ENCODE measurements at regions not wholly inside any gene's neighbourhood (a gene's known extent, or its start where the extent isn't known, plus 50 kb on each side); places are given as distances from the start of the nearest gene placed in this dataset.

DNA sequence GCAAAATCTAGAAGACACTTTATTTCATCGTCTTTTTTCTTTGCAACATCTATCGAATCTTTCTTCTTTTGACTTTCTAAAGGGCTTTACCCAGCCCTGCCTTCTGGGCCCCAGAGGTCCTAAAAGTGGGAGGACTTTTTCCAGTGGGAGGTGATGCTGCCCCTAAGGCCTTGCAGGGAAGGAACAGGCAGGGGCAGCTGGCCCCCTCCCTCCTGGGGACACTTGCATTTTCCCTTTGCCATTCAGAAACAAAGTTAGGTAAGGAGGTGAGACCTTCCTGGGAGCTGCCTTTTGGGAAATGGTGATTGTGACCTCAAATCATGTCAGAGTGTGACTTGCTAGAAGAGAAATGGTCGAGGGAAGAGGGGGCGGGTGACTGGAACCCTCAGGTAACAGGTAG lies 132.7 kb downstream of the GLI2 start:
- ATAC-seq (no peak), DNase-seq (no peak)
- Mint-ChIP-seq H3K36me3 (ENCODE audit: insufficient read depth) (no peaks in the 10 kb centered on the region), H3K4me3 (no peak overlapping the region), H3K4me1 (ENCODE audit: low read depth) (no peaks in the 10 kb centered on the region), H3K9me3 (no peaks in the 10 kb centered on the region), H3K27me3 (ENCODE audit: low read depth) (peaks cover 34% of the 10 kb centered on the region)

DNA sequence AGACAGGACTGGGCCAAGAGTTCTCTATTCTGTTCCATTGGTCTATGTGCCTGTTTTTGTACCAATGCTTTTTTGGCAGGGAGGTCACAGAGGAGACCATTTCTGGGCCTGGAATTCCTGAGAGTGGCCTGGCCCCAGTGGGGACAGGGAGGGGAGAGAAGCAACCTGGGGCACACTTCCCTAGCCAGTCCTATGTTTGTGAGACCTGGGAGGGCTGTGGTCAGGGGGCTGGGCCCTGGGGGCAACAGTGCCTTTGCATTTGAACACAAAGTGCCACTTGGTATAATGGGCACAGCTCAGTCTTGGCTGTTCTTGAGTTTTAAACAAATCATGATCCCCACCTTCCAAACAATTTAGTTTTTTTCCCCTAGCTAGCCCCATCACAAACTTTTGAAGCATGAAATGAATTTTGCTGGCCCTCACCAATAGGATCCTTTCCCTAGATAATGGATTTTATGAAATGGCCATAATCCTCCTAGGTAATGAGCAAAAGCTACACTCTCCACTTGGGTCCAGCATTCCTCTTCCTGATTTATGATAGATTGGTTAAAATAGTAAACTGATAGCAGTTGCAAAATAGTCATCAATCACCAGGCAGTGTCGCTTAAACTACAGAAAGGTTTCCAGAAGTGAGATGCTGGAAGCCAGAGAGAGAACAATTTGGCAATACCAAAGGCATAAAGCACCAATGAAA lies 133.5 kb downstream of the GLI2 start:
- ATAC-seq (no peak), DNase-seq (no peak)
- H3K27me3 Mint-ChIP-seq (ENCODE audit: low read depth), result peaks cover 34% of the 10 kb centered on the region
- no peaks in the 10 kb centered on the region for H3K9me3 Mint-ChIP-seq
- no peaks in the 10 kb centered on the region for H3K36me3 Mint-ChIP-seq (ENCODE audit: insufficient read depth)
- H3K4me3 Mint-ChIP-seq, result no peak overlapping the region
- H3K4me1 Mint-ChIP-seq (ENCODE audit: low read depth), result no peaks in the 10 kb centered on the region

DNA sequence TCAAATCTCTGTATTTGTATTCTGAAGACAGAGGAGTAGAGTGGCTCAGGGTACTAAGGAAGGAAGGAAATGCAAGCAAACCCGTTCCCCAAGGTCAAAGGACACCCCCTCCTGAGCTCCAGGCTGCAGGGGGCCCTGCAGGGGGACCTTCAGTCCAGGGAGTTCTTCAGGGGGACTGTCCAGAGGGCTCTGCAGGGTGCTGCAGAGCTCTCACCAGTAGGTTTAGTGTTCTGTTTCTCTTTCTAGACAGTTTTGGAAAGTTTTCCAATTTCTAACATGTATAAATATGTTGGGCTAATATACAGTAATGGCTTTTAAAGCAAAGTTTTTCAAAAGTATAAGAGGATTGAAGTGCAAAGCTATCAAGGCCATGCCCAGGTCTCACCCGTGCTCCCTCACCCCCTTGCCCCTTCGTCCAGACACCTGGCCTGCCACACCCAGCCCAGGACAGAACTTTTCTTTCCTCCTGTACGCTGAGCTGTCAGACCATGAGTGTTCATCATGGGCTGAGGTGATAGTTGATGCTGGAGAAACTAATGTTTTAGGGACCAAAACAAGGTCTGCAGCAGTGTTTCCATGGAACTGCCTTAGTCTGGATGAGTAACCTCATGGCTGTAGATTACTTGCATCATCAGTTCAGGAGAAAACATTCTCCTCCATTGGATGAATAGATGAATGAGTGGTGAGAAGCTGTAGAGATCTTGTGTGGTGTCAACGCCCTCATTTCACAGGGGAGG lies 134.2 kb downstream of the GLI2 start:
- no peaks in the 10 kb centered on the region for H3K4me1 Mint-ChIP-seq (ENCODE audit: low read depth)
- peaks cover 34% of the 10 kb centered on the region for H3K27me3 Mint-ChIP-seq (ENCODE audit: low read depth)
- no peaks in the 10 kb centered on the region for H3K9me3 Mint-ChIP-seq
- ATAC-seq (no peak), DNase-seq (no peak)
- no peak overlapping the region for H3K4me3 Mint-ChIP-seq
- H3K36me3 Mint-ChIP-seq (ENCODE audit: insufficient read depth), result no peaks in the 10 kb centered on the region

- Mint-ChIP-seq H3K27me3 (ENCODE audit: low read depth) (peaks cover 34% of the 10 kb centered on the region), H3K36me3 (ENCODE audit: insufficient read depth) (no peaks in the 10 kb centered on the region), H3K4me1 (ENCODE audit: low read depth) (no peaks in the 10 kb centered on the region), H3K9me3 (no peaks in the 10 kb centered on the region), H3K4me3 (no peak overlapping the region)
- ATAC-seq (no peak), DNase-seq (no peak)
Observed at GRCh38 chr2:120870467-120870788, 134.8 kb downstream of the GLI2 start.

DNA sequence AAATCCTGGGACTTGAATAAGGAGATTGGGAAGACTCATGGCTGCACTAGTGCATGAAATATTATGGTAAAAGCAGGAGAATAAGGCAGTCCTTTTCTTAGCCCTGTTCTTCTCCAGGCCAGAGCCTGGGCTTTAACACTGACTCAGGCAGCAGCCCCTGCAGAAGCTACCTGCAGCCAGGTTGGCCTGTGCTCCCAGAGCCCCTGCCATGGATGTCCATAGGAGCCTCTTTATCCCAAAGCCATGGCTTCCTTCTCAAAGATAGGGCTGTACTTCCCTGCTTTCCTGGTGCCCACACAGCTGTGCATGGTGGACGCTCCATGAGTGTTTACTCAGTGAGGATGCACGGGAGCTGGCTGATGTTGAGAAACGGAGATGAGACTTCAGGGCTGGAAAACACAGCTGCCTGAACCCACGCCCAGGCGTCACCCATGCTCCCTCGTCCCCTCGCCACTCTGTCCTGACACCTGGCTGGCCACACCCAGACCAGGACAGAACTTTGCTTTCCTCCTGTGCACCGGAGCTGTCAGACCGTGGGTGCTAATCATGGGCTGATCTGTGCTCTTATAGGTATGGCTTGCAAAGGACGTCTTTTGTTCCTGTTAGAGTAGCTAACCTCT lies 135.5 kb downstream of the GLI2 start:
- H3K9me3 Mint-ChIP-seq, result no peaks in the 10 kb centered on the region
- no peak overlapping the region for H3K4me3 Mint-ChIP-seq
- DNase-seq (no peak), ATAC-seq (no peak)
- no peaks in the 10 kb centered on the region for H3K36me3 Mint-ChIP-seq (ENCODE audit: insufficient read depth)
- H3K4me1 Mint-ChIP-seq (ENCODE audit: low read depth), result no peaks in the 10 kb centered on the region
- H3K27me3 Mint-ChIP-seq (ENCODE audit: low read depth), result peaks cover 31% of the 10 kb centered on the region

DNA sequence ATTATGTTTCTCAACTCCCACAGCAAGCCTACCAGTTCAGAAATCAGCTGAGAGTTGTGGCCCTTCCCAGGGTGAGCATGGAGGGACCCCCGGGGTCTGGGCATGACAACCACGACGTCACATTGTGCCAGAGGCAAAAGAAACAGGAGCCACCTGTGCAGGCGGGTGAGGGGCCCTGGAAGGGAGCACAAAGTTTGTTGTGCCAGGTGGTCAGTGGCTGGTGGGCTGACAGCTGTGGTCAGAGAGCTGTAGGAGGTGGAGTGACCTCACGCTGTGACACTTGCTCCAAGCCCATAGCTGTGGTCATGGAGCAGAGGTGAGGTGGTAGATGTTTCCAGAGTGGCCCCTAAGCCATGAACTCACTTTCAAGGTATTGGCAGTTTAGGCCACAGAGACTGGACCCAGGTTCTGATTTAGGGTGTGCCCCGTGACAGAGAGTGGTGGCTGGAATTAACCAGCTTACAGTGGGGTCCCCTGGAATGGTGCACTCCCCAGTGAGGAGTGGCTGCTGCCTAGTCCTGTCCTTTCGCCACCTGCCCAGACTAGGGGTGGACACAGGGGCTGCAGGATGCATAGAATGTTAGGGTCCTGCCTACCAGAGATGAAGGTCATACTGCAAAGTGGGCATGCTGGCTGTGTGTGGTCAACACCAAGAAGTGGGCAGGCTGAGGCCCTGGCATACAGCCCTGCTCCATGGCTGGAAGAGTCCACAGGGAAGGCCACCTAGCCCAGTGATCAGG lies 136.4 kb downstream of the GLI2 start:
- H3K27me3 Mint-ChIP-seq (ENCODE audit: low read depth), result peaks cover 23% of the 10 kb centered on the region
- no peaks in the 10 kb centered on the region for H3K9me3 Mint-ChIP-seq
- no peak for ATAC-seq
- H3K4me1 Mint-ChIP-seq (ENCODE audit: low read depth), result no peaks in the 10 kb centered on the region
- no peaks in the 10 kb centered on the region for H3K36me3 Mint-ChIP-seq (ENCODE audit: insufficient read depth)
- DNase-seq, result no peak
- no peak overlapping the region for H3K4me3 Mint-ChIP-seq

GRCh38 chr2:120873958-120874887 lies 138.6 kb downstream of the GLI2 start:
- Mint-ChIP-seq H3K36me3 (ENCODE audit: insufficient read depth) (no peaks in the 10 kb centered on the region), H3K27me3 (ENCODE audit: low read depth) (peaks cover 8% of the 10 kb centered on the region), H3K9me3 (no peaks in the 10 kb centered on the region), H3K4me1 (ENCODE audit: low read depth) (no peaks in the 10 kb centered on the region), H3K4me3 (no peak overlapping the region)
- DNase-seq, result no peak
- no peak for ATAC-seq

GRCh38 chr2:120874888-120875275 lies 139.2 kb downstream of the GLI2 start:
- Mint-ChIP-seq H3K27me3 (ENCODE audit: low read depth) (peaks cover 5% of the 10 kb centered on the region), H3K9me3 (no peaks in the 10 kb centered on the region), H3K4me3 (no peak overlapping the region), H3K4me1 (ENCODE audit: low read depth) (no peaks in the 10 kb centered on the region), H3K36me3 (ENCODE audit: insufficient read depth) (no peaks in the 10 kb centered on the region)
- DNase-seq (no peak), ATAC-seq (no peak)

DNA sequence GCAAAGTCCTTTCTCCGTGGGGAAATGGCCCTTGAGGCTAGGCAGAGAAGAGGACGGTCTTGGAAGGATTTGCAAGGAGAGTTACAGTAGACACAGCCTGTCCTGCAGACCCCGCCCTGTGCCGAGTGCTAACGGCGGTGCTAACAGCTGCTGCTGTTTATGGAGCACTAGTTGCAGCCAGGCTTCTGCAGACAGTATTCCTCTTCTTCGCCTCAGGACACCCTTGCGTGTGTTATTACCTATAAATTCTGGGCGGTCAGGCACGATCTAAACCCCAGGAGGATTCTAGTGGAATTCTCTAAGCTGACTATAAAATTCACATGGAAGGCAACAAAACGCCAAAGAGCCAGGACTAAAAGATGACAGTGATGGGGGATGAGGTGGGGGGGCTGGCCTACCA lies 139.8 kb downstream of the GLI2 start:
- H3K27me3 Mint-ChIP-seq (ENCODE audit: low read depth), result peaks cover 5% of the 10 kb centered on the region
- H3K9me3 Mint-ChIP-seq, result no peaks in the 10 kb centered on the region

GRCh38 chr2:120876526-120877280 lies 141.0 kb downstream of the GLI2 start:
- Mint-ChIP-seq H3K4me1 (ENCODE audit: low read depth) (no peaks in the 10 kb centered on the region), H3K4me3 (no peak overlapping the region), H3K9me3 (no peaks in the 10 kb centered on the region), H3K27me3 (ENCODE audit: low read depth) (peaks cover 5% of the 10 kb centered on the region), H3K36me3 (ENCODE audit: insufficient read depth) (no peaks in the 10 kb centered on the region)
- no peak for ATAC-seq
- DNase-seq, result no peak

More for the DNA sequence above, 139.8 kb downstream of the GLI2 start:
- no peaks in the 10 kb centered on the region for H3K36me3 Mint-ChIP-seq (ENCODE audit: insufficient read depth)
- DNase-seq (no peak), ATAC-seq (no peak)
- no peaks in the 10 kb centered on the region for H3K4me1 Mint-ChIP-seq (ENCODE audit: low read depth)
- no peak overlapping the region for H3K4me3 Mint-ChIP-seq

DNA sequence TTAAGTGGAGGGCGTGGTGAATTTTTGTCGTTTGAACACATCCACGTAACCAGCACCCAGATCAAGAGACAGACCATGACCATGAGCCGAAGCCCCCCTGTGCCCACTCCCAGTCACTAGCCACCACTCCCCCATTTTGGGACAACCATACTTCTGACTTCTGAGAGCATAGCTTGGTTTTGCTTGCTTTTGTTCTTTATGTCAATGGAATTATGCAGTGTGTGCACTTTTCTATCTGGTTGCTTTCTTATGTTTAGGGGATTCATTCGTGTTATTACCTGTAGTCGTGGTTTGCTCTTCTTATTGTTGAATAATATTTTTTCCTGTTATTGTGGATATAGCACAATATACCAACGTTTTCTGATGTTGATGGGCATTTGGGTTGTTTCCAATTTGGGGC lies 141.7 kb downstream of the GLI2 start:
- H3K36me3 Mint-ChIP-seq (ENCODE audit: insufficient read depth), result no peaks in the 10 kb centered on the region

GRCh38 chr2:120878970-120879369 lies 143.3 kb downstream of the GLI2 start:
- DNase-seq (no peak), ATAC-seq (no peak)
- no peaks in the 10 kb centered on the region for H3K4me1 Mint-ChIP-seq (ENCODE audit: low read depth)
- H3K9me3 Mint-ChIP-seq, result no peaks in the 10 kb centered on the region
- H3K27me3 Mint-ChIP-seq (ENCODE audit: low read depth), result peaks cover 5% of the 10 kb centered on the region
- no peak overlapping the region for H3K4me3 Mint-ChIP-seq
- H3K36me3 Mint-ChIP-seq (ENCODE audit: insufficient read depth), result no peaks in the 10 kb centered on the region

More for the DNA sequence above, 141.7 kb downstream of the GLI2 start:
- no peaks in the 10 kb centered on the region for H3K4me1 Mint-ChIP-seq (ENCODE audit: low read depth)
- H3K27me3 Mint-ChIP-seq (ENCODE audit: low read depth), result peaks cover 5% of the 10 kb centered on the region
- no peak for DNase-seq
- H3K4me3 Mint-ChIP-seq, result no peak overlapping the region
- no peak for ATAC-seq
- H3K9me3 Mint-ChIP-seq, result no peaks in the 10 kb centered on the region
